MCF 10A (cell line): ENCODE measurements at regions not wholly inside any gene's neighbourhood (a gene's known extent, or its start where the extent isn't known, plus 50 kb on each side); places are given as distances from the start of the nearest gene placed in this dataset.

Source experiments
- BruUV-seq: library from RNA; stranded (reverse); fragments of 400-500 nt; replicated peaks from 2 replicates; lab custom pipeline; 2021; lab: Mats Ljungman, UMichigan
- CTCF ChIA-PET: fragments of 300-600 bp; sonication (Branson Sonifier 250); formaldehyde crosslinking; extraction: SDS; loops from one replicate; lab custom pipeline; 2021; ENCODE audit warnings: antibody characterized with exemption, inconsistent platforms; lab: Yijun Ruan, JAX
- POLR2A ChIA-PET: fragments of 300-600, 350-650 bp; sonication (Branson Sonifier 250); formaldehyde crosslinking; extraction: SDS; loops from one replicate; lab custom pipeline; 2020; ENCODE audit warnings: antibody characterized with exemption, inconsistent platforms; lab: Yijun Ruan, JAX
- DNase-seq: peaks from one replicate; pipeline ENCODE4 v3.0.0-alpha.2; 2018; ENCODE audit not compliant: unreplicated experiment
- H3K27ac Mint-ChIP-seq: one replicate; pipeline ENCODE4 v1.8.0; 2022; ENCODE audit warnings: mild to moderate bottlenecking, low read depth, mixed read lengths; ENCODE audit not compliant: unreplicated experiment
- H3K27me3 Mint-ChIP-seq: one replicate; pipeline ENCODE4 v1.8.0; 2022; ENCODE audit warnings: mixed read lengths; ENCODE audit not compliant: insufficient read depth, unreplicated experiment
- H3K36me3 Mint-ChIP-seq: one replicate; pipeline ENCODE4 v1.8.0; 2022; ENCODE audit warnings: mild to moderate bottlenecking, moderate library complexity, mixed read lengths; ENCODE audit not compliant: insufficient read depth, unreplicated experiment
- H3K4me1 Mint-ChIP-seq: one replicate; pipeline ENCODE4 v1.8.0; 2022; ENCODE audit warnings: mixed read lengths; ENCODE audit not compliant: insufficient read depth, unreplicated experiment
- H3K4me3 Mint-ChIP-seq: one replicate; pipeline ENCODE4 v1.8.0; 2022; ENCODE audit warnings: mild to moderate bottlenecking, moderate library complexity, mixed read lengths; ENCODE audit not compliant: unreplicated experiment
- H3K9me3 Mint-ChIP-seq: one replicate; pipeline ENCODE4 v1.8.0; 2022; ENCODE audit warnings: mixed read lengths; ENCODE audit not compliant: unreplicated experiment
- intact Hi-C: fragments of 100-400 bp; cut with micrococcal nuclease; formaldehyde crosslinking; loops from 2 replicates; pipeline ENCODE4 v1.14.1; 2022
- TF ChIP-seq, protein P1 (sequence below): fragments of 200-600 bp; IDR thresholded peaks from one replicate; pipeline ENCODE4 v1.8.0; 2022; ENCODE audit warnings: antibody characterized with exemption, mild to moderate bottlenecking; ENCODE audit not compliant: unreplicated experiment

GRCh38 chr11:121773076-121773475 lies 320.3 kb upstream of the SORL1-AS1 start:
- no peak for DNase-seq
- Mint-ChIP-seq H3K36me3 (no peaks in the 10 kb centered on the region), H3K9me3 (no peaks in the 10 kb centered on the region), H3K27me3 (peaks cover 16% of the 10 kb centered on the region), H3K27ac (no peak overlapping the region), H3K4me1 (no peaks in the 10 kb centered on the region), H3K4me3 (no peak overlapping the region)
- ChIA-PET POLR2A (no interaction called here), CTCF (interaction anchor here (0.6 kb wide), 1 partner anchor 28 kb away, joined by 3 read pairs; no protein-coding TSS in a partner anchor)
- intact Hi-C loops: no loop called here
- BruUV-seq: no TSS peak
- TF ChIP-seq, protein P1, sequence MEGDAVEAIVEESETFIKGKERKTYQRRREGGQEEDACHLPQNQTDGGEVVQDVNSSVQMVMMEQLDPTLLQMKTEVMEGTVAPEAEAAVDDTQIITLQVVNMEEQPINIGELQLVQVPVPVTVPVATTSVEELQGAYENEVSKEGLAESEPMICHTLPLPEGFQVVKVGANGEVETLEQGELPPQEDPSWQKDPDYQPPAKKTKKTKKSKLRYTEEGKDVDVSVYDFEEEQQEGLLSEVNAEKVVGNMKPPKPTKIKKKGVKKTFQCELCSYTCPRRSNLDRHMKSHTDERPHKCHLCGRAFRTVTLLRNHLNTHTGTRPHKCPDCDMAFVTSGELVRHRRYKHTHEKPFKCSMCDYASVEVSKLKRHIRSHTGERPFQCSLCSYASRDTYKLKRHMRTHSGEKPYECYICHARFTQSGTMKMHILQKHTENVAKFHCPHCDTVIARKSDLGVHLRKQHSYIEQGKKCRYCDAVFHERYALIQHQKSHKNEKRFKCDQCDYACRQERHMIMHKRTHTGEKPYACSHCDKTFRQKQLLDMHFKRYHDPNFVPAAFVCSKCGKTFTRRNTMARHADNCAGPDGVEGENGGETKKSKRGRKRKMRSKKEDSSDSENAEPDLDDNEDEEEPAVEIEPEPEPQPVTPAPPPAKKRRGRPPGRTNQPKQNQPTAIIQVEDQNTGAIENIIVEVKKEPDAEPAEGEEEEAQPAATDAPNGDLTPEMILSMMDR: no peak

DNA sequence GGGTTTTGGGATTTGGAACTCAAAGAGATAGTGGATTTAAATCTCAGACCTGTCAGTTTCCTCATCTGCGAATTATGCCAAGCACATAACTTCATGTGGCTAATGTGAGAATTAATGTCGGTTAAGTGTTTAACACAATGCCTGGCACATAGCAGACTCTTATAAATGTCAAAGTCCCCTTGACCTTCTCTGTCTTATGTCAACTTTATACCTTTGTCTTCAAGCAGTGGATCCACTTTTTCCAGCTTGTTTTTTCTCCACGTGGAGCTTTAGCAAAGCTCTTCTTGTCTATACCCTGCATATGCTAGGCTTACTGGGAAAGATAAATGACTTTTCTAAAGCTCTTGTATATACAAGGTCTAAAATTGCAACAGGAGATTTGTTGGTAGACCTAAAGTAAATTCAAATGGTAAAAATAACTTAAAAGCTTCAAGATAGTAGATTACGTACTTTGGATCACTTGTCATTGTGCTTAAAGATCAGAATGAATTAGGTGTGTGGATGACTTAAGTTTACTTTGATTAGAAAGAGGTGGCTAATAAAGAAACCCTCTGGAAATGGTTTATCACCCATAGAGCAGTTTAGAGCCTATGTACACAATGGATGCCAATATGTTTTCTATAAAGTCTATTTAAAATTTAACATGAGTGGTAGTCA lies 318.3 kb upstream of the SORL1-AS1 start:
- Mint-ChIP-seq H3K4me3 (no peak overlapping the region), H3K4me1 (no peaks in the 10 kb centered on the region), H3K27ac (no peak overlapping the region), H3K27me3 (peaks cover 21% of the 10 kb centered on the region), H3K36me3 (no peaks in the 10 kb centered on the region), H3K9me3 (no peaks in the 10 kb centered on the region)
- TF ChIP-seq, protein P1: no peak
- intact Hi-C loops: no loop called here
- CTCF ChIA-PET: no interaction called here
- POLR2A ChIA-PET: no interaction called here
- no peak for DNase-seq
- BruUV-seq: no TSS peak

DNA sequence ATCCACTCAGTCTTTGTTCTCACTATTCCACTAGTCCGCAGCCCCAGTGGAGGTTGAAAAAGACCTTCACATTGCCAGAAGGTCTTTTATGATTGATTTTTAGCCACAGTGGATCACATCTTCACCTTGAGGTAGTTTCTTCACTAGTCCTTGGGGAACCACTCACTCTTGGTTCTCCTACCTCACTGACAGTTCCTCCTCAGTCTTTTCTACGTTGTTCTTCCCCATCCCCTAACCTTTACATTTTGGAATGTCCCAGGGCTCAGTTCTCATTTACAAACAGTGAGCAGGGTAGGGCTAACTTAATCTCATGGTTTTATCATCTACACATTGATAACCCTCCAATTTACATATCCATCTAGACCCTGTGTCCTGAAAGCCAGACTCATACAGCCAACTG lies 316.4 kb upstream of the SORL1-AS1 start:
- Mint-ChIP-seq H3K27me3 (peaks cover 26% of the 10 kb centered on the region), H3K4me3 (no peak overlapping the region), H3K9me3 (no peaks in the 10 kb centered on the region), H3K27ac (no peak overlapping the region), H3K36me3 (no peaks in the 10 kb centered on the region), H3K4me1 (no peaks in the 10 kb centered on the region)
- TF ChIP-seq, protein P1: no peak
- ChIA-PET POLR2A (no interaction called here), CTCF (no interaction called here)
- intact Hi-C loops: no loop called here
- BruUV-seq: no TSS peak
- DNase-seq: no peak

- no peak for DNase-seq
- no peaks in the 10 kb centered on the region for H3K9me3 Mint-ChIP-seq
- no TSS peak for BruUV-seq
- H3K27me3 Mint-ChIP-seq: peaks cover 26% of the 10 kb centered on the region
- no peak overlapping the region for H3K4me3 Mint-ChIP-seq
- CTCF ChIA-PET: no interaction called here
- POLR2A ChIA-PET: no interaction called here
- H3K27ac Mint-ChIP-seq: no peak overlapping the region
- no peaks in the 10 kb centered on the region for H3K36me3 Mint-ChIP-seq
- TF ChIP-seq, protein P1: no peak
- intact Hi-C loops: no loop called here
- no peaks in the 10 kb centered on the region for H3K4me1 Mint-ChIP-seq
Observed at GRCh38 chr11:121767433-121767832, 314.7 kb upstream of the SORL1-AS1 start.
